ENCODE measurements at regions not wholly inside any gene's neighbourhood (a gene's known extent, or its start where the extent isn't known, plus 50 kb on each side); places are given as distances from the start of the nearest gene placed in this dataset.

DNA sequence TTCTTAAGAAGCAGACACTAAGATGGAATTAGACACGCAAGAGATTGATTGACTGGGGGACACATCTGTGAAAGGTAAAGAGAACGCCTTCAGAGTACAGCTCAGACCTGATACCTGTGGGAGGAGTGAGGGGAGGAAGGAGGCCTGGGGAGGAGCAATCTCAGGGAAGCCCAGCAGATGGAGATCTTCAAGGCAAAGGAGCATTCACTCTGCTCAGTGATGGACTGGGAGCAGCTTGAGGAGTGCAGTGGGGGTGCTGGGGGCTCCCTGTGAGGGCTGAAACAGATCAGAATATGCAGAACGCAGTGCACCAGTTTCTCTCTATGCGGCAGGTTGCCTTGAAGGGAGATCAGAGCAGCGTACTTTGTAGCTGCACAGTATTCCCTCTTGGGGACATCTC, 103.7 kb upstream of the ATP8B1 start:
- no peak overlapping the region for H3K27ac ChIP-seq (ENCODE audit: low read depth in 1 of 2, low read length in 2 of 2)
- peaks cover 2 to 6% (median 3%) of the 10 kb centered on the region in 3 donors for H3K27me3 Mint-ChIP-seq (ENCODE audit: low read depth in 3 of 3)
- no peaks in the 10 kb centered on the region for H3K36me3 Mint-ChIP-seq
- no peak overlapping the region for H3K4me2 ChIP-seq (replicated peaks; ENCODE audit: extremely low read depth, low read length, poor library complexity, severe bottlenecking)
- no peak for DNase-seq
- no peaks in the 10 kb centered on the region for H3K79me2 ChIP-seq (ENCODE audit: insufficient read depth, low read length)
- TF ChIP-seq, protein P1, sequence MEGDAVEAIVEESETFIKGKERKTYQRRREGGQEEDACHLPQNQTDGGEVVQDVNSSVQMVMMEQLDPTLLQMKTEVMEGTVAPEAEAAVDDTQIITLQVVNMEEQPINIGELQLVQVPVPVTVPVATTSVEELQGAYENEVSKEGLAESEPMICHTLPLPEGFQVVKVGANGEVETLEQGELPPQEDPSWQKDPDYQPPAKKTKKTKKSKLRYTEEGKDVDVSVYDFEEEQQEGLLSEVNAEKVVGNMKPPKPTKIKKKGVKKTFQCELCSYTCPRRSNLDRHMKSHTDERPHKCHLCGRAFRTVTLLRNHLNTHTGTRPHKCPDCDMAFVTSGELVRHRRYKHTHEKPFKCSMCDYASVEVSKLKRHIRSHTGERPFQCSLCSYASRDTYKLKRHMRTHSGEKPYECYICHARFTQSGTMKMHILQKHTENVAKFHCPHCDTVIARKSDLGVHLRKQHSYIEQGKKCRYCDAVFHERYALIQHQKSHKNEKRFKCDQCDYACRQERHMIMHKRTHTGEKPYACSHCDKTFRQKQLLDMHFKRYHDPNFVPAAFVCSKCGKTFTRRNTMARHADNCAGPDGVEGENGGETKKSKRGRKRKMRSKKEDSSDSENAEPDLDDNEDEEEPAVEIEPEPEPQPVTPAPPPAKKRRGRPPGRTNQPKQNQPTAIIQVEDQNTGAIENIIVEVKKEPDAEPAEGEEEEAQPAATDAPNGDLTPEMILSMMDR (IDR thresholded peaks at IDR 0.05) = no peak
- H3K4me1 Mint-ChIP-seq = peaks cover 1% of the 10 kb centered on the region
- H3K9me3 Mint-ChIP-seq = peaks cover 0 to 1% (median 0%) of the 10 kb centered on the region in 7 donors
- H4K20me1 ChIP-seq (ENCODE audit: insufficient read depth, low read length) = no peaks in the 10 kb centered on the region
- H2AFZ ChIP-seq (ENCODE audit: insufficient read depth, low read depth, low read length, poor library complexity, severe bottlenecking) = no peak overlapping the region
- H3K27ac Mint-ChIP-seq = no peak overlapping the region
- no peaks in the 10 kb centered on the region for H3K27me3 ChIP-seq (ENCODE audit: control insufficient read depth in 2 of 2, insufficient read depth in 2 of 2, low read length in 2 of 2)
- H3K4me3 Mint-ChIP-seq = no peak overlapping the region
- no peak overlapping the region for H3K9ac ChIP-seq (ENCODE audit: insufficient read depth, low read length, poor library complexity, severe bottlenecking)
- H3K9me3 ChIP-seq (replicated peaks in 1 of 2; ENCODE audit: control insufficient read depth in 1 of 2, insufficient read depth in 1 of 2, low read length in 2 of 2) = no peaks in the 10 kb centered on the region
- WGBS (ENCODE audit: insufficient coverage) = 95% methylated on average over 5 of the region's 5 CpGs
- intact Hi-C loops (cut with micrococcal nuclease) = no loop called here
- no peak overlapping the region for H3K4me3 ChIP-seq (replicated peaks in 1 of 3; ENCODE audit: low read depth in 2 of 3, low read length in 3 of 3)
- H3K36me3 ChIP-seq (replicated peaks in 1 of 2; ENCODE audit: control insufficient read depth in 1 of 2, insufficient read depth in 2 of 2, low read length in 2 of 2) = no peaks in the 10 kb centered on the region
- no peaks in the 10 kb centered on the region for H3K4me1 ChIP-seq (ENCODE audit: control insufficient read depth in 1 of 2, insufficient read depth in 2 of 2, low read length in 2 of 2)

GRCh38 chr18:57904535-57904934, 101.4 kb upstream of the ATP8B1 start:
- intact Hi-C loops (cut with micrococcal nuclease) = no loop called here
- no peak overlapping the region for H3K27ac Mint-ChIP-seq
- no peak for DNase-seq
- Histone ChIP-seq H3K27me3 (ENCODE audit: control insufficient read depth in 2 of 2, insufficient read depth in 2 of 2, low read length in 2 of 2) (no peaks in the 10 kb centered on the region), H3K27ac (ENCODE audit: low read depth in 1 of 2, low read length in 2 of 2) (no peak overlapping the region), H3K4me1 (ENCODE audit: control insufficient read depth in 1 of 2, insufficient read depth in 2 of 2, low read length in 2 of 2) (no peaks in the 10 kb centered on the region), H2AFZ (ENCODE audit: insufficient read depth, low read depth, low read length, poor library complexity, severe bottlenecking) (no peak overlapping the region), H3K36me3 (replicated peaks in 1 of 2; ENCODE audit: control insufficient read depth in 1 of 2, insufficient read depth in 2 of 2, low read length in 2 of 2) (no peaks in the 10 kb centered on the region), H3K4me2 (replicated peaks; ENCODE audit: extremely low read depth, low read length, poor library complexity, severe bottlenecking) (no peak overlapping the region), H4K20me1 (ENCODE audit: insufficient read depth, low read length) (no peaks in the 10 kb centered on the region), H3K4me3 (replicated peaks in 1 of 3; ENCODE audit: low read depth in 2 of 3, low read length in 3 of 3) (no peak overlapping the region), H3K9me3 (replicated peaks in 1 of 2; ENCODE audit: control insufficient read depth in 1 of 2, insufficient read depth in 1 of 2, low read length in 2 of 2) (no peaks in the 10 kb centered on the region), H3K9ac (ENCODE audit: insufficient read depth, low read length, poor library complexity, severe bottlenecking) (no peak overlapping the region), H3K79me2 (ENCODE audit: insufficient read depth, low read length) (no peaks in the 10 kb centered on the region)
- H3K9me3 Mint-ChIP-seq = peaks cover 0 to 1% (median 0%) of the 10 kb centered on the region in 7 donors
- no peak overlapping the region for H3K4me3 Mint-ChIP-seq
- H3K27me3 Mint-ChIP-seq (ENCODE audit: low read depth in 3 of 3) = peaks cover 2 to 6% (median 3%) of the 10 kb centered on the region in 3 donors
- peaks cover 1% of the 10 kb centered on the region for H3K4me1 Mint-ChIP-seq
- no peaks in the 10 kb centered on the region for H3K36me3 Mint-ChIP-seq
- TF ChIP-seq, protein P1 (IDR thresholded peaks at IDR 0.05) = no peak
